HG02763 (cell line): ENCODE measurements at regions not wholly inside any gene's neighbourhood (a gene's known extent, or its start where the extent isn't known, plus 50 kb on each side); places are given as distances from the start of the nearest gene placed in this dataset.

Experiments used
- ATAC-seq: cut with Tn5 transposase; IDR thresholded peaks from one replicate; pipeline ENCODE4 v1.9.1; 2021; ENCODE audit warnings: mild to moderate bottlenecking, moderate library complexity; ENCODE audit not compliant: unreplicated experiment

GRCh38 chr1:115493834-115494233, 147.9 kb upstream of the VANGL1 start:
- no peak for ATAC-seq

- ATAC-seq, result no peak
Measured at GRCh38 chr1:115492880-115493279, 148.9 kb upstream of the VANGL1 start.

- ATAC-seq, result no peak
Measured at GRCh38 chr1:115492019-115492595, 149.7 kb upstream of the VANGL1 start.

GRCh38 chr1:115491298-115492018, 150.3 kb upstream of the VANGL1 start:
- no peak for ATAC-seq

GRCh38 chr1:115479055-115479482, 141.0 kb upstream of the NGF start:
- ATAC-seq, result no peak

GRCh38 chr1:115477071-115477470, 139.0 kb upstream of the NGF start:
- ATAC-seq, result no peak

- no peak for ATAC-seq
Measured at GRCh38 chr1:115476616-115477015, 138.6 kb upstream of the NGF start.

- no peak for ATAC-seq
Measured at GRCh38 chr1:115475901-115476300, 137.9 kb upstream of the NGF start.

- ATAC-seq, result no peak
Measured at GRCh38 chr1:115475252-115475651, 137.2 kb upstream of the NGF start.

- no peak for ATAC-seq
Measured at GRCh38 chr1:115473986-115474565, 136.0 kb upstream of the NGF start.

- peak; percentile 58 for ATAC-seq
Measured at GRCh38 chr1:115469703-115470476, 131.8 kb upstream of the NGF start.

GRCh38 chr1:115467790-115468189, 129.7 kb upstream of the NGF start:
- ATAC-seq, result no peak

- no peak for ATAC-seq
Measured at GRCh38 chr1:115467196-115467595, 129.1 kb upstream of the NGF start.

- no peak for ATAC-seq
Measured at GRCh38 chr1:115466433-115466832, 128.4 kb upstream of the NGF start.

- no peak for ATAC-seq
Measured at GRCh38 chr1:115465802-115466363, 127.8 kb upstream of the NGF start.

GRCh38 chr1:115463347-115463746, 125.3 kb upstream of the NGF start:
- no peak for ATAC-seq

GRCh38 chr1:115462566-115463076, 124.6 kb upstream of the NGF start:
- ATAC-seq, result no peak

GRCh38 chr1:115461526-115461925, 123.5 kb upstream of the NGF start:
- no peak for ATAC-seq

GRCh38 chr1:115459161-115459560, 121.1 kb upstream of the NGF start:
- ATAC-seq, result no peak

- ATAC-seq, result no peak
Measured at GRCh38 chr1:115458426-115459114, 120.5 kb upstream of the NGF start.
